CD14-positive monocyte (primary cell): ENCODE measurements at regions not wholly inside any gene's neighbourhood (a gene's known extent, or its start where the extent isn't known, plus 50 kb on each side); places are given as distances from the start of the nearest gene placed in this dataset.

Experiments
- DNase-seq, 3 donors: peaks; one replicate each; pipeline ENCODE4 v3.0.0-alpha.2; 2011 to 2022
- H2AFZ ChIP-seq: 2 replicates; pipeline ENCODE4 v1.6.0; 2012; ENCODE audit warnings: mild to moderate bottlenecking, low read depth, low read length, inconsistent platforms; ENCODE audit not compliant: insufficient read depth, poor library complexity, severe bottlenecking
- H3K27ac ChIP-seq, 2 donors: 1 replicate in 1 of 2; 2 replicates in 1 of 2; pipeline ENCODE4 v1.5.1; 2012 to 2013; ENCODE audit warnings: low read length in 2 of 2, control low read depth in 1 of 2, inconsistent platforms in 1 of 2, low read depth in 1 of 2, mild to moderate bottlenecking in 1 of 2
- H3K27me3 ChIP-seq, 2 donors: one replicate each; pipeline versions ENCODE4 v1.6.0 to v1.6.1; 2011 to 2013; ENCODE audit warnings: low read length in 2 of 2; ENCODE audit not compliant: control insufficient read depth in 2 of 2, insufficient read depth in 2 of 2
- H3K36me3 ChIP-seq, 2 donors: replicated peaks in 1 of 2; 1 replicate in 1 of 2; 2 replicates in 1 of 2; pipeline versions ENCODE4 v1.5.1 to v1.6.1; 2012 to 2013; ENCODE audit warnings: low read length in 2 of 2, control low read depth in 1 of 2, inconsistent platforms in 1 of 2, mild to moderate bottlenecking in 1 of 2; ENCODE audit not compliant: insufficient read depth in 2 of 2, control insufficient read depth in 1 of 2
- H3K4me1 ChIP-seq, 2 donors: 1 replicate in 1 of 2; 2 replicates in 1 of 2; pipeline versions ENCODE4 v1.5.1 to v1.6.1; 2012 to 2013; ENCODE audit warnings: low read length in 2 of 2, control low read depth in 1 of 2, inconsistent platforms in 1 of 2, mild to moderate bottlenecking in 1 of 2, moderate library complexity in 1 of 2; ENCODE audit not compliant: insufficient read depth in 2 of 2, control insufficient read depth in 1 of 2
- H3K4me2 ChIP-seq: replicated peaks from 2 replicates; pipeline ENCODE3; 2012; ENCODE audit warnings: low read length, moderate library complexity, mild to moderate bottlenecking; ENCODE audit not compliant: poor library complexity, severe bottlenecking; ENCODE audit errors: extremely low read depth
- H3K4me3 ChIP-seq, 3 experiments: fragments of 200-600 bp in 1 of 3; sonication (generic) in 1 of 3; replicated peaks in 1 of 3; 1 replicate in 2 of 3; 2 replicates in 1 of 3; pipeline ENCODE4 v1.5.1; 2011 to 2013; ENCODE audit warnings: low read length in 3 of 3, mild to moderate bottlenecking in 3 of 3, control low read depth in 2 of 3, low read depth in 2 of 3, inconsistent platforms in 1 of 3, moderate library complexity in 1 of 3
- H3K79me2 ChIP-seq: 2 replicates; pipeline ENCODE4 v1.6.0; 2012; ENCODE audit warnings: mild to moderate bottlenecking, control low read depth, inconsistent platforms, low read length, moderate library complexity; ENCODE audit not compliant: insufficient read depth
- H3K9ac ChIP-seq: 2 replicates; pipeline ENCODE4 v1.6.0; 2017; ENCODE audit warnings: low read length, mild to moderate bottlenecking; ENCODE audit not compliant: insufficient read depth, poor library complexity, severe bottlenecking
- H3K9me3 ChIP-seq, 2 donors: replicated peaks in 1 of 2; 1 replicate in 1 of 2; 2 replicates in 1 of 2; pipeline versions ENCODE4 v1.5.1 to v1.6.1; 2012 to 2013; ENCODE audit warnings: low read length in 2 of 2, control low read depth in 1 of 2; ENCODE audit not compliant: control insufficient read depth in 1 of 2, insufficient read depth in 1 of 2
- H4K20me1 ChIP-seq: 2 replicates; pipeline ENCODE4 v1.6.0; 2012; ENCODE audit warnings: mild to moderate bottlenecking, low read length, control low read depth, moderate library complexity; ENCODE audit not compliant: insufficient read depth
- H3K27ac Mint-ChIP-seq, 7 donors: one replicate each; pipeline ENCODE4 v1.8.0; 2020; ENCODE audit warnings: mild to moderate bottlenecking in 7 of 7, mixed read lengths in 7 of 7, moderate library complexity in 6 of 7, inconsistent platforms in 2 of 7
- H3K27me3 Mint-ChIP-seq, 3 donors: one replicate each; pipeline ENCODE4 v1.8.0; 2021 to 2022; ENCODE audit warnings: low read depth in 3 of 3, mild to moderate bottlenecking in 3 of 3, mixed read lengths in 3 of 3, moderate library complexity in 3 of 3, inconsistent platforms in 1 of 3
- H3K36me3 Mint-ChIP-seq, 2 donors: one replicate each; pipeline ENCODE4 v1.8.0; 2020; ENCODE audit warnings: mixed read lengths in 2 of 2, inconsistent platforms in 1 of 2, mild to moderate bottlenecking in 1 of 2
- H3K4me1 Mint-ChIP-seq: one replicate; pipeline ENCODE4 v1.8.0; 2020; ENCODE audit warnings: mild to moderate bottlenecking, mixed read lengths
- H3K4me3 Mint-ChIP-seq, 2 donors: one replicate each; pipeline ENCODE4 v1.8.0; 2020; ENCODE audit warnings: mild to moderate bottlenecking in 2 of 2, mixed read lengths in 2 of 2, moderate library complexity in 1 of 2
- H3K9me3 Mint-ChIP-seq, 7 donors: one replicate each; pipeline ENCODE4 v1.8.0; 2020 to 2022; ENCODE audit warnings: mixed read lengths in 7 of 7, mild to moderate bottlenecking in 6 of 7, moderate library complexity in 6 of 7, inconsistent platforms in 2 of 7
- WGBS: methylation state at CpG from one replicate; pipeline ENCODE4 v1.1.5; 2013; ENCODE audit warnings: missing lambda C conversion rate; ENCODE audit not compliant: insufficient coverage; 5-methylcytosine and 5-hydroxymethylcytosine counted together
- intact Hi-C, 2 donors: fragments of 100-400 bp; cut with micrococcal nuclease; formaldehyde crosslinking; loops; one replicate each; pipeline versions ENCODE4 v1.15.0 to v1.15.1; 2023
- TF ChIP-seq, protein P1 (sequence below): fragments of 200-600 bp; IDR thresholded peaks from one replicate; pipeline ENCODE4 v1.8.0; 2022; ENCODE audit warnings: antibody characterized with exemption, mild to moderate bottlenecking

DNA sequence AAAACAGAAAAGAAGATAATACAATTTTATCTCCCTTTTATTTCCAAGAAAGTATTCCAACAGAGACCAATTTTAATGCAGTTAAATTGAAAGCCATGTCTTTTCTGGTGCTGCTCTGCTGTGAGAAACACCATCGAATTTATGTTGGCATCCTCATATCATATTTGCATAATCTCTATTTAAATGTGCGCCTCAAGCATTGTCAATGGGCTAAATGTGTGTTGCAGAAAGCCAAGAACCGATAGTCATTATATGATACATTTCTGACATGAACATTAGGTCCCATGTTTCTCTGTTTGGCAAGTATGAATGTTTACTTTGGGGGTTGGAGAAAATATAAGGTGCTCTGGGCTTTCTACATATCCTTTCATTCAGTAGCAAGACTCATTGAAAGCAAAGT lies 1023.5 kb upstream of the CELF2 start:
- H2AFZ ChIP-seq: no peak overlapping the region
- H3K9ac ChIP-seq: no peak overlapping the region
- Mint-ChIP-seq H3K9me3 (peaks cover 0 to 10% (median 4%) of the 10 kb centered on the region in 7 donors), H3K36me3 (no peaks in the 10 kb centered on the region), H3K27me3 (no peaks in the 10 kb centered on the region), H3K4me3 (no peak overlapping the region), H3K27ac (no peak overlapping the region), H3K4me1 (no peaks in the 10 kb centered on the region)
- no peak overlapping the region for H3K4me3 ChIP-seq
- no CpG with 5 or more reads among the region's 3 CpGs for WGBS
- no peak overlapping the region for H3K27ac ChIP-seq
- intact Hi-C loops: no loop called here
- H3K9me3 ChIP-seq: no peaks in the 10 kb centered on the region
- TF ChIP-seq, protein P1, sequence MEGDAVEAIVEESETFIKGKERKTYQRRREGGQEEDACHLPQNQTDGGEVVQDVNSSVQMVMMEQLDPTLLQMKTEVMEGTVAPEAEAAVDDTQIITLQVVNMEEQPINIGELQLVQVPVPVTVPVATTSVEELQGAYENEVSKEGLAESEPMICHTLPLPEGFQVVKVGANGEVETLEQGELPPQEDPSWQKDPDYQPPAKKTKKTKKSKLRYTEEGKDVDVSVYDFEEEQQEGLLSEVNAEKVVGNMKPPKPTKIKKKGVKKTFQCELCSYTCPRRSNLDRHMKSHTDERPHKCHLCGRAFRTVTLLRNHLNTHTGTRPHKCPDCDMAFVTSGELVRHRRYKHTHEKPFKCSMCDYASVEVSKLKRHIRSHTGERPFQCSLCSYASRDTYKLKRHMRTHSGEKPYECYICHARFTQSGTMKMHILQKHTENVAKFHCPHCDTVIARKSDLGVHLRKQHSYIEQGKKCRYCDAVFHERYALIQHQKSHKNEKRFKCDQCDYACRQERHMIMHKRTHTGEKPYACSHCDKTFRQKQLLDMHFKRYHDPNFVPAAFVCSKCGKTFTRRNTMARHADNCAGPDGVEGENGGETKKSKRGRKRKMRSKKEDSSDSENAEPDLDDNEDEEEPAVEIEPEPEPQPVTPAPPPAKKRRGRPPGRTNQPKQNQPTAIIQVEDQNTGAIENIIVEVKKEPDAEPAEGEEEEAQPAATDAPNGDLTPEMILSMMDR: no peak
- H3K27me3 ChIP-seq: no peaks in the 10 kb centered on the region
- DNase-seq: no peak
- H3K36me3 ChIP-seq: no peaks in the 10 kb centered on the region
- H3K79me2 ChIP-seq: no peaks in the 10 kb centered on the region
- H3K4me2 ChIP-seq: no peak overlapping the region
- H3K4me1 ChIP-seq: no peaks in the 10 kb centered on the region
- no peaks in the 10 kb centered on the region for H4K20me1 ChIP-seq

DNA sequence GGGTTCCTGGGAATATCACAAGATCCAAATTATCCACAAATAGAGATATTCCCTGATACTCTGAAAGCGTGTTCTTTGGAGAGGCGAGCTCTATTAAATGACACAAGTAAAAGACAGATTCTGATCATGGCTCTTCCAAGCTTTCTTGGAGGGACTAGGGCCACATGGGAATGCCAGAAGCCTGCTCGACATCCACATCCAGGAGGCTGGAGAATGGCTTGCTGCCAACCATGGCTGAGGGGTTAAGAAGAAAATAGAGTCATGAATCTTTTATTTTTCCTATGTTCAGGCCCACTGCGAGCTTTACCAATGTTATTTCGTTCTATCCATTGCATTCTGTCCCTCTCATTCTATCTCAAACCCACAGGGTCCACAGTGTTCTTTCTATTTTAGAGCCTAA lies 1018.0 kb upstream of the CELF2 start:
- 96% methylated on average over 3 of the region's 5 CpGs for WGBS
- Histone ChIP-seq H3K4me3 (no peak overlapping the region), H3K27ac (no peak overlapping the region), H2AFZ (no peak overlapping the region), H3K9me3 (no peaks in the 10 kb centered on the region), H3K36me3 (no peaks in the 10 kb centered on the region), H3K4me1 (no peaks in the 10 kb centered on the region), H4K20me1 (no peaks in the 10 kb centered on the region), H3K79me2 (no peaks in the 10 kb centered on the region), H3K27me3 (no peaks in the 10 kb centered on the region), H3K4me2 (no peak overlapping the region), H3K9ac (no peak overlapping the region)
- Mint-ChIP-seq H3K4me3 (no peak overlapping the region), H3K27ac (no peak overlapping the region), H3K4me1 (no peaks in the 10 kb centered on the region), H3K9me3 (peaks cover 0 to 15% (median 5%) of the 10 kb centered on the region in 7 donors), H3K27me3 (no peaks in the 10 kb centered on the region), H3K36me3 (no peaks in the 10 kb centered on the region)
- intact Hi-C loops: no loop called here
- TF ChIP-seq, protein P1: no peak
- no peak for DNase-seq
